GM12892 (cell line): ENCODE measurements at regions not wholly inside any gene's neighbourhood (a gene's known extent, or its start where the extent isn't known, plus 50 kb on each side); places are given as distances from the start of the nearest gene placed in this dataset.

Experiments
- POLR2A ChIP-seq: IDR thresholded peaks from 2 replicates; pipeline ENCODE4 v1.6.1; 2011; ENCODE audit warnings: low read depth, low read length, control low read depth
- TAF1 ChIP-seq: IDR thresholded peaks from 2 replicates; pipeline ENCODE4 v1.6.1; 2011; ENCODE audit warnings: low read depth, mild to moderate bottlenecking, control low read depth, low read length, borderline replicate concordance

DNA sequence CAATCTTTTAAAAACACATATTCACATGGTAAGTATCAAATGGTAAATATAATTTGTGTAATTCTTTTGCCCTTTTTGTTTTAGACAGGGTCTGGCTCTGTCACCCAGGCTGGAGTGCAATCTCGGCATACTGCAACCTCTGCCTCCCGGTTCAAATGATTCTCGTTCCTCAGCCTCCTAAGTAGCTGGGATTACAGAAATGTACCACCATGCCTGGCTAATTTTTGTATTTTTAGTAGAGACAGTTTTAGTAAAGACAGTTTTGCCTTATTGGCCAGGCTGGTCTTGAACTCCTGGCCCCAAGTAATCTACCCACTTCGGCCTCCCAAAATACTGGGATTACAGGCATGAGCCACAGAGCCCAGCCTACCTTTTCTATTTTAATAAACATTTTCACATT, 182.2 kb downstream of the MYCN start:
- TF ChIP-seq POLR2A = no peak
- no peak for TF ChIP-seq TAF1
